ENCODE measurements at regions not wholly inside any gene's neighbourhood (a gene's known extent, or its start where the extent isn't known, plus 50 kb on each side); places are given as distances from the start of the nearest gene placed in this dataset.

DNA sequence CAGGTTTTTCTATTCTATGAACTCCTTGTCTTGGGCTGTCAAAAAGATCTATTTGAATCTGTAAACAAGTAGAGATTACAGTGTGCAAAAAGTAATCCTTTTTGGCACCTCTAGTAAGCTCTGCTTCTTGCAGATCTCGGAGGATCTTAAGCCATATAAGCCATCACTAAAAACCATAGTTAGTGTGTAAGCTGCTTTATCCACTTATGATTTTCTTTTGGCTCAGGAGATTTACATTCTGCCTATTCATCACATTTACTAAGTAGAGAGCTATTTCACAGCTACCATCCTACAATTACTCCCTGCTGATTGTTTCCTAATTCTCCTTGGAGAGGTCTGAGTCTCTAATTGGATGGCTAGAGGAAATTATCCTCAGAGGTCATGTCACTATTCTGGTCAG is 385.7 kb downstream of the AASDHPPT start:
- Histone ChIP-seq H3K4me3 (no peak overlapping the region), H3K9ac (no peak overlapping the region), H3K27me3 (no peaks in the 10 kb centered on the region), H3K4me2 (no peak overlapping the region), H4K20me1 (no peaks in the 10 kb centered on the region), H3K9me3 (no peaks in the 10 kb centered on the region), H3K36me3 (no peaks in the 10 kb centered on the region), H3K27ac (no peak overlapping the region), H3K4me1 (peaks cover 8% of the 10 kb centered on the region)
- no peak for TF ChIP-seq Cebpa-rat (IDR thresholded peaks at IDR 0.05)

DNA sequence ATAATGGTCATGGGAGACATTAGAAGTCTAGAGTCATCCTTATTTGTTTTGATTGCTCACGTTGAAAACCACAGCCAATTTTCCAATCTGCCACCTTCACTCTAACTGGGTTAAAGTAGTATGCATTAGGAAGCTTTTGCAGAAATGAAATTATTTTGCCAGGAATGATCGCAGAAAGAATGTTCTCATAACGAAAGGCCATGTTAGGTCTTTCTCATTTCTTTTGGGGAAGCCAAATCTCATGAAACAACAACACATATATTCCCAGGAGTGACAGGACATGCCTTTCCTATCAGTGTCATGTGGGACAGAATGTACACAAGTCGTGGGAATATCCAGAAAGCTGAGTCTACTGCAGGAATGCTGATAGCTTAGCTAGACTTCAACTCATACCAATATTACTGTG is 386.3 kb downstream of the AASDHPPT start:
- Histone ChIP-seq H4K20me1 (no peaks in the 10 kb centered on the region), H3K4me3 (no peak overlapping the region), H3K4me2 (no peak overlapping the region), H3K9ac (no peak overlapping the region), H3K9me3 (no peaks in the 10 kb centered on the region), H3K27me3 (no peaks in the 10 kb centered on the region), H3K4me1 (peaks cover 8% of the 10 kb centered on the region), H3K27ac (no peak overlapping the region), H3K36me3 (no peaks in the 10 kb centered on the region)
- TF ChIP-seq Cebpa-rat (IDR thresholded peaks at IDR 0.05): no peak

DNA sequence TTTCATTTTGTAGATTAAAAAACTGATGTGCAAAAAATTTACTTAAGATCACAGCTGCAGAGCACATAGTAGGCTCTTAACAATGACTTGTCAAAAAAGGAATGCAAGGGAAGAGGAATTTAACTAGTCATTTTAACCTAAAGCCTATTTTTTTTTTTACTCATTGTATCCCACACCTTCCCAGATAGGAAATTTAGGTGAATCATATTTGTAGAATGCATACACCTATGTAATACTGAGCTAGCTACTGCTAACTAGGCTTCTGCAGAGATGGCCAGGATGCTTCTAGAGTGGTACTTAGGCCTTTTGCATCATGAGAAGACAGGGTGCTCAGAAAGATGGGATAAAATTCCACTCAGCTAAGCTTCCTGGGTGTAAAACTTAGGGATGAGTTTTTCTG is 387.3 kb downstream of the AASDHPPT start:
- Histone ChIP-seq H3K4me2 (no peak overlapping the region), H3K4me3 (no peak overlapping the region), H3K9ac (no peak overlapping the region), H3K27ac (no peak overlapping the region), H3K36me3 (no peaks in the 10 kb centered on the region), H3K27me3 (no peaks in the 10 kb centered on the region), H3K4me1 (peaks cover 8% of the 10 kb centered on the region), H3K9me3 (no peaks in the 10 kb centered on the region), H4K20me1 (no peaks in the 10 kb centered on the region)
- TF ChIP-seq Cebpa-rat (IDR thresholded peaks at IDR 0.05): no peak

DNA sequence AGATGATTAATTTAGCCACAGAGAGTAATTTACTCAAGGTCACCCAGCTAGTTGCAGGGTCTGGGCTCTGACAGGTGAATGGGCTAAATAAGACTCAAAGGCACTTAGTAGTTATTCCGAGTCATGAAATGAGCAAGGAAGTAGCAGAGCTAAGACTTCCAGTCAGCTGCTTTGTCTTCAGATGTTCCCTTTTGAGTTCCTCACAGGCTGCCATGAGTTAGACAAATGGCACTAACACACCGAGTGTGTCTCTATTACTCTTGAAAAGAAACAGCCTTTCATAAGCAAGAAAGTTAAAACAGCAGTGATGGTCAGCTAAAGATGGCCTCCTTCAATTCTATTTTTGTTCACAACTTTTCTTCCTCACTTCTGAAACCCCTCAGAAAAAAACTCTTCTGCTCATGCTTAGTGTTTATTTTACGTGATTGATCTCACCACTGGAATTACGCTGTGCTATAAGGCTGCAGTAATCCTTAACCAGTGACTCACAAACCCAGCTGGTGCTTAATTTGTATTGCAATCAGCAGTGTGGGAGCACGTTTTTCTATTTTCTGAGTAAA is 389.1 kb downstream of the AASDHPPT start:
- Histone ChIP-seq H3K4me3 (no peak overlapping the region), H3K27ac (no peak overlapping the region), H3K36me3 (no peaks in the 10 kb centered on the region), H3K4me1 (peaks cover 2% of the 10 kb centered on the region; the same call in 1 of the 2 replicates), H3K4me2 (no peak overlapping the region), H3K9me3 (no peaks in the 10 kb centered on the region), H3K9ac (no peak overlapping the region), H4K20me1 (no peaks in the 10 kb centered on the region), H3K27me3 (no peaks in the 10 kb centered on the region)
- no peak for TF ChIP-seq Cebpa-rat (IDR thresholded peaks at IDR 0.05)

DNA sequence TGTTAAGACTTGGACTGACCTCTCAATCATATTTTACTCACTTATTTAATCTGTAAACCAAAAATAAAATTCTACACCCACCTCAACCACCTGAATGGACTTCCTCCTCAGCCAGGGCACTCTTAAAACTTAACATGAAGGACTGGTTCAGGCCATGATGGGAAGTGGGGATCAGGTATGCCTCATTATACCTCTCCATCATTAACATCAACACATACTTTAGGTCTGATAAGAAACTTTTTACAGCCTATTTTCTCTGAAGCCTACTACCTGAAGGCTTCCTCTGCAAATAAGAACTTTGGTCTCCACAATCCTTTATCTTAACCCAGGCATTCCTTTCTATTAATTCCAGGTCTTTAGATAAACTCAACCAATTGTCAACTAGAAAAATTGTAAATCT is 390.0 kb downstream of the AASDHPPT start:
- no peaks in the 10 kb centered on the region for H3K9me3 ChIP-seq
- no peaks in the 10 kb centered on the region for H4K20me1 ChIP-seq
- no peak overlapping the region for H3K27ac ChIP-seq
- H3K4me1 ChIP-seq: no peaks in the 10 kb centered on the region
- no peak overlapping the region for H3K4me3 ChIP-seq
- H3K4me2 ChIP-seq: no peak overlapping the region
- no peak for TF ChIP-seq Cebpa-rat (IDR thresholded peaks at IDR 0.05)
- H3K36me3 ChIP-seq: no peaks in the 10 kb centered on the region
- no peaks in the 10 kb centered on the region for H3K27me3 ChIP-seq
- no peak overlapping the region for H3K9ac ChIP-seq

DNA sequence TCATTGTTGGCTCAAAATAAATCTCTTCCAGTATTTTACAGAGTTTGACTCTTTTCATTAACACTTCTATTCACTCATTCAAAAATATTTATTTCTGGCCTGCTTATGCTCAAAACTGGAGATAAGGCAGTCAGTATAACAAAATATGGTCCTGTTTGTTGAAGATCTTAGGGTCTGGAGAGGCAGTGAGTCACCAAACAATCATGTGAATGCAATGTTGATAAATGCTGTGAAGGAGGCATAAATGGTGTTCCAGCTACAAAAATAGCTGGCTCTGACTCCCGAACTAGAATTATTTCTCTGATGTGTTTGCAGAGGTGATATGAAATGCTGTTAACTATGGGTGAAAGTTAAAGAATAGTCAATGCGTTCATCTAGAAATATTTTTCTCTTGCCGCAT is 390.6 kb downstream of the AASDHPPT start:
- Histone ChIP-seq H3K9ac (no peak overlapping the region), H3K27me3 (no peaks in the 10 kb centered on the region), H3K4me3 (no peak overlapping the region), H3K9me3 (no peaks in the 10 kb centered on the region), H3K4me1 (no peaks in the 10 kb centered on the region), H3K27ac (no peak overlapping the region), H4K20me1 (no peaks in the 10 kb centered on the region), H3K36me3 (no peaks in the 10 kb centered on the region), H3K4me2 (no peak overlapping the region)
- no peak for TF ChIP-seq Cebpa-rat (IDR thresholded peaks at IDR 0.05)

DNA sequence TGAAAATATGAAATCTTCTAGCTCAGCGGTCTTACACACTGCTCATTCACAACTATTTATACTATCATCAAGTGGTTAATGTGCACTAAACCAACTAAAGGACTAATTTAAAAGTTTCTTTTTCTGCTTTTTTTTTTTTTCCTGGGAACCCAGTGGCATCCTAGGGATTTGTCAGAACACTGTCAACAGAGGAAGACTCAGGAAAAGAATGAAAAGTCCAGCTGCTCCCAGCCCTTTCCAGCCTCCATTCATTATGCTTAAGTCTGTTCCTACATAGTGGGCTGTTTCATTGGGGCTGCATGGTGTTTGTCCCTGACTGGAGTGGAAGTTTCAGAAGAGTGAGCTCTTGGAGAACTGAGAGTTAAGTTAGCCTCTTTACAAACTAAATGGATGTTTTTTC is 391.1 kb downstream of the AASDHPPT start:
- Histone ChIP-seq H3K9ac (no peak overlapping the region), H3K27me3 (no peaks in the 10 kb centered on the region), H3K9me3 (no peaks in the 10 kb centered on the region), H3K4me2 (no peak overlapping the region), H3K36me3 (no peaks in the 10 kb centered on the region), H4K20me1 (no peaks in the 10 kb centered on the region), H3K4me3 (no peak overlapping the region), H3K27ac (no peak overlapping the region), H3K4me1 (no peaks in the 10 kb centered on the region)
- TF ChIP-seq Cebpa-rat (IDR thresholded peaks at IDR 0.05): no peak

DNA sequence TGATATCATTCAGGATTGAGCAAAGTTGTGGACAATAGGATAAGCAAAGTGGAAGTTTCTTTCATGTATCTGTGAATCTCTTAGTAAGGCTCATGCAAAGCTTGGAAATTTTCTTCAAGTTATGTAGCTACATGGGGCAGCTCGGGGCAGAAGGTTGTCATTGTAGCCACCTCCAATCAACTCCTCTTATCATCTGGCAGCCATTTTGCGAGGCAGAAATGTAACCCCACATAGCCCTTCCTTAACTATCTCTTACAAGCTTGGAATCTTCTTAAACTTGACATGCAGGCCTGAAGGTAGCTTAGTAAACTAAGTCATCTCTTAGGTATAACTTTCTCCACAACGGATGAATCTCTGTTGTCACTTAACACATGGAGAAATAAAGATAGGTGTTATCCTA is 392.8 kb downstream of the AASDHPPT start:
- Histone ChIP-seq H3K36me3 (no peaks in the 10 kb centered on the region), H3K9ac (no peak overlapping the region), H4K20me1 (no peaks in the 10 kb centered on the region), H3K4me1 (no peaks in the 10 kb centered on the region), H3K9me3 (no peaks in the 10 kb centered on the region), H3K27me3 (no peaks in the 10 kb centered on the region), H3K4me3 (no peak overlapping the region), H3K4me2 (no peak overlapping the region), H3K27ac (no peak overlapping the region)
- no peak for TF ChIP-seq Cebpa-rat (IDR thresholded peaks at IDR 0.05)

DNA sequence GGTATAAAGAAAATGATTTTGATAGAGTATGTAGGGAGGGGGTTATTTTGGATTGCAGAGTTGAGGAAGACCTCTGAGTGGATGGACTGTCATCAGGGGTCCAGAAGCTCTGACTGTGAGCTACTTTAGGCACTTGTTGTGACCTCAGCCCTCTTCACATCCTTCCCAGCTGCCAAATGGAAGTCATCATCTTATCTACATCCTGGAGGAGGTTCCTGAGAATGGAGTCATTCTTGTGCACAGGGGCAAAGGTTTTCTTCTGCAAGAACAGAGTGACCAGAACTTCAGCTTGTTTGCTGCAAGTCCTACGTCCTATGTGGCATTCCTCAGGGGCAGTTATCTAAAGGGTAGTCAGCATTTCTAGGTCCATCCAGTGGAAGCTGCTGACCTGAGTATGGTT is 393.8 kb downstream of the AASDHPPT start:
- Histone ChIP-seq H3K4me3 (no peak overlapping the region), H3K9ac (no peak overlapping the region), H3K27ac (no peak overlapping the region), H3K27me3 (no peaks in the 10 kb centered on the region), H3K4me2 (no peak overlapping the region), H3K36me3 (no peaks in the 10 kb centered on the region), H3K4me1 (no peaks in the 10 kb centered on the region), H3K9me3 (no peaks in the 10 kb centered on the region), H4K20me1 (no peaks in the 10 kb centered on the region)
- no peak for TF ChIP-seq Cebpa-rat (IDR thresholded peaks at IDR 0.05)

DNA sequence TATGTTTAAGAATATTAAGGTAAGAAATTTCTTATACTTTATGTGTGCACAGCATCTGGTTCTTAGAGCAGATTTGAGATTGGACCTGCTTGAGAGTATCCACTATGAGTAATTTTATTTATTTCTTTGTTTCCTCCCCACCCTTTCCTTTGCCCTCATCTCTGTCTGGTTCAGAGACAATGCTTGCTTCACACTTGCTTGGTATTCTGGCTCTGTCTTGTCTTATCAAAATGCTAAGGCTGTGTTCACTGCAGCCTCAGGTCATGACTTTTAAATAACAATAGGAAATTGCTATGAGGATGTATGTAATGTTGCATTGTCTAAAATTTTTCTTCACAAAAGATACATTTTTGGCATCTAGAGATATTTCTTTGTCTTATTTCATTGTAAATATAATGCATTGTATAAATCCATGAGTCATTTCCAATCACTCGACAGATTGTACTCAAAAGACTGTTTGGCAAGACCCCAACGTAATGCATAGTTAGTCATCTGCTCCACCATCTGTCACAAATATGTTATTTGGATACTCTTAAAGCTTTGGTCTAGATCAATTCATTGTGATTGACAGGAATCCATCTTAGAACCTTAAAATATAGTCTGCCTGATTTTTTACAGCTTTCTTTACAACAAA is 395.7 kb downstream of the AASDHPPT start:
- no peaks in the 10 kb centered on the region for H3K36me3 ChIP-seq
- H3K27ac ChIP-seq: no peak overlapping the region
- H3K27me3 ChIP-seq: no peaks in the 10 kb centered on the region
- H3K9ac ChIP-seq: no peak overlapping the region
- H4K20me1 ChIP-seq: no peaks in the 10 kb centered on the region
- no peak for TF ChIP-seq Cebpa-rat (IDR thresholded peaks at IDR 0.05)
- H3K4me1 ChIP-seq: no peaks in the 10 kb centered on the region
- H3K9me3 ChIP-seq: no peaks in the 10 kb centered on the region
- H3K4me2 ChIP-seq: no peak overlapping the region
- H3K4me3 ChIP-seq: no peak overlapping the region

DNA sequence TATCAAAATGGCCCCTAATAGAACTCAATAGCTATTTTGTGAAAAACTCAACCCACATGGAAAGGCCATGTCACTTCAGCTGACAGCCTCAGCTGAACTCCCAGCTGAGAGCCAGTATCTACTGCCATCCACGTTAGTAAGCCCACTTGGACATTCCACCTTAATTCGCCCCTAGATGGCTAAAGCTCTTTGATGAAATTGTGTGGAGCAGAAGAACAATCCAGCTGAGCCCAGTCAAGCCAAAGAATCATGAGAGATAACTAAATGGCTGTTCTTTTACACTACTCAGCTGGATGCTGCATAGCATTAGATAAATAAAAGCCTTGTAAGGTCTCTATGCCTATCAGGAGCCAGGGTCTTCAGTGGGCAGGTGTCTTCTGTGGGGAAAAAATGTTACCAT is 396.8 kb downstream of the AASDHPPT start:
- no peak overlapping the region for H3K4me2 ChIP-seq
- no peak overlapping the region for H3K27ac ChIP-seq
- no peak overlapping the region for H3K4me3 ChIP-seq
- no peak for TF ChIP-seq Cebpa-rat (IDR thresholded peaks at IDR 0.05)
- no peaks in the 10 kb centered on the region for H4K20me1 ChIP-seq
- H3K36me3 ChIP-seq: no peaks in the 10 kb centered on the region
- H3K9ac ChIP-seq: no peak overlapping the region
- no peaks in the 10 kb centered on the region for H3K4me1 ChIP-seq
- no peaks in the 10 kb centered on the region for H3K9me3 ChIP-seq
- H3K27me3 ChIP-seq: no peaks in the 10 kb centered on the region
